EL (cell line): ENCODE measurements at regions not wholly inside any gene's neighbourhood (a gene's known extent, or its start where the extent isn't known, plus 50 kb on each side); places are given as distances from the start of the nearest gene placed in this dataset.

Experiments
- DNase-seq: peaks from one replicate; pipeline ENCODE4 v3.0.0-alpha.2; 2016

DNA sequence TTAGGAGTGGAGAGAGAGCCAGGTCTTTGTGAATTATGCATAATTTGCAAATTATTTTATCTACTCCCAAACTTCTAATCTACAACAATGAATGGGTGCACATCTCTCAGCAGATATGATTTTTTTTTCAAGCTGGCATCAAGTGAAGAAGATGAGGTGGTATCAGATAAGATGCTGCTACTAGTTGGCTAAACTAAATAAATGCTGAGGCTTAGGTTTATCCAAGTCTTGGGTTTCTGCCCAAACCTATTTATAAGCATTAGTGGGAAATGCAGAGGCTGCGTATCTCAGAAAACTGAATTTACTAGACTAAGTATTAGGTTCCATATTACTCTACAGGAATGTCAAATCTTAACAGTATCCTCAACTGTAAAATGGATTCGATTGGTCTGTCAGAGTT, 703.0 kb upstream of the CELF2 start:
- no peak for DNase-seq

DNA sequence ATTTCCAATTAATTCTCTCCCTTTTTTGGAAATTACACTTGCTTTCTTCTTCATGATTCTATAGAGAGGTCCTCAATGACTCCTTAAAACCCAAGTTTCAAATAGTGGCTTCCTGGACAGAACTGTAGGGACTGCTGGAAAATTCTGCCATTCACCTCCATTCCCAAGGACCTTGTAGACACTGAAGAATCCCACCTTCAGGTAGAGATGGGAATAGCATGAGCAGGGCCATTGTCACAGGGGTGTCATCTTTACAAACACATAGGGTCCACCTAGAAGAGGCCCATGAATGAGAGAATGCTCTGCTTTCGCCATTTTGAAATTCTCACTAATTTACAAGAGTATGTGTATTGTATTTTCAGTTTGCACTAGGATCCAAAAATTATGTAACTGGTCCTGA, 701.7 kb upstream of the CELF2 start:
- DNase-seq = no peak

DNA sequence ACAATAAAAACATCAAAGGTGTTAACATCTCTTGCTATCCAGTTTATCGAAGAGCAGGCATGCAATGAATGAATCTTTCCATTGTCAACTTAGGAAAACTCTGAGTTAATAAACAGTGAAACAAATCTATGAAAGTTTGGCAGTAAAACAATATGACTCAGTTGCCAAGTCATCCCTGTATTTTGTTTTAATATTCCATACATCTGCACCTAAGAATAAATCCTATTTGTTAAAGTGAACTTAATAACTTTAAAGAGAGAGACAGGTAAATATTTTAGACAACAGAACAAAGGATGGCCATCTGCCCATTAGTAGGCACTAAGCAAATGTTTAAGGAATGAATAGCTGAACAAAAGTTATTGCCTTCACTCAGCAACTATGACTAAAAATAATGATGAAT, 700.5 kb upstream of the CELF2 start:
- no peak for DNase-seq

DNA sequence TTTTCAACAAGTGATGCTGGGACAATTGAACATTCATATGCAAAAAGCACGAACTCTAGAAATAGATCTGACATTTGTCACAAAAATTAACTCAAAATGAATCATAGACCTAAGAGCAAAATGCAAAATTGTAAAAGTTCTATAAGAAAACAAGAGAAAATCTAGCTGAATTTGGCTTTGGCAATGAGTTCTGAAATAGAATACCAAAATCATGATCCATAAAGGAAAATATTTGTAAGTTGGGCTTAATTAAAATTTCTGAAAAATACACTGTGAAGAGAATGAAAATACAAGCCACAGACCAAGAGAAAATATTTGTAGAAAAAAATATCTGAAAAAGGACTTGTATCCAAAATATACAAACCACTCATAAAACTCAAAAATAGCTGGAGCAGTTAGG, 698.8 kb upstream of the CELF2 start:
- DNase-seq = no peak

DNA sequence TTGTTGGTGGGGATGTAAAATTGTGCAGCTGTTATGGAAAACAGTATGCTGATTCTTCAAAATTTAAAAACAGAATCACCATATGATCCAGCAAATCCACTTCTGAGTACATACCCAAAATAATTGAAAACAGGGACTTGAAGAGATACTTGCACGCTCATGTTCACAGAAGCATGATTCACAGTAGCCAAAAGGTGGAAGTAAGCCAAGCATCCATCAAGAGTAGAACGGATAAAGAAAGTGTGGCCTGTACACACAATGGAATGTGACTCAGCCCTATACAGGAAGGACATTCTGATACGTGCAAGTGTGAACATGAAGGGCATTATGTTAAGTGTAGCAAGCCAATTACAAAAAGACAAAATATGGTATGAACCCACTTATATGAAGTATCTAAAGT, 696.7 kb upstream of the CELF2 start:
- peak; percentile 38 for DNase-seq

DNA sequence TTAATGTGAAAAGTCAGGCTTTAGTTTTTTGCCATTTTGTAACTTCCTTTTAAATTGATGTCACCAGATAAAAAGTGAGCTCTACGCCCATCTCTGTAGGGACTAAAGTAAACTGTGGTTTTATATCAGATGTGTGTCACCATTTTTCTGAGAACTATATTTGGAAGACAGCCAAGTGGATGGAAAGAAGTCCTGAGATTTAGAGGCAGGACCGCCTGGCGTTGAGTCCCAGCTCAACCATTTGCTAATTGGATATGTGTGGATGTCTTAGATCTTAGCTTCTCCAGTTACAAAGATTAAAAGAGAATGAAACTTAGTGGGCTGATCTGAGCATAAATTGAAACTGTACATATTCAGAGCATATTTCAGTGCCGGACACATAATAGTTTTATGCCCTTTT, 691.6 kb upstream of the CELF2 start:
- no peak for DNase-seq

DNA sequence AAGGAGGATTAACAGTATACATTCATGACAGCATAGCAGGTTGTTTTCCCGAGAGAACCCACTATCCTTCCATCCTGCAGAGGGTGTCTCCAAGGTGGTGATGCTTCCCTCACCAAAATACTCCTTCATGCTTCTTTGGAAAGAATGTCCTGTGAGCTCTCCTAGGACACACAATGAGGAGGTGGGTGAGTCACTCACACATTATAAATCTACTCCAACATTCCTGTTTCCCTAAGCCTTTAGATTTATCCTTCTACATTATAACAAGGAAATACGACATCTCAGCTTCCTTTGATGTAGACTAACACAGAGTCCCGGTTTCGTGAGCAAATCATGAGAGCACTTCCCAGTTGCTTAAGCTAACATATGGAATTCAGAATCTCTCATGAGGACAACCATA, 689.7 kb upstream of the CELF2 start:
- peak; percentile 5 for DNase-seq

DNA sequence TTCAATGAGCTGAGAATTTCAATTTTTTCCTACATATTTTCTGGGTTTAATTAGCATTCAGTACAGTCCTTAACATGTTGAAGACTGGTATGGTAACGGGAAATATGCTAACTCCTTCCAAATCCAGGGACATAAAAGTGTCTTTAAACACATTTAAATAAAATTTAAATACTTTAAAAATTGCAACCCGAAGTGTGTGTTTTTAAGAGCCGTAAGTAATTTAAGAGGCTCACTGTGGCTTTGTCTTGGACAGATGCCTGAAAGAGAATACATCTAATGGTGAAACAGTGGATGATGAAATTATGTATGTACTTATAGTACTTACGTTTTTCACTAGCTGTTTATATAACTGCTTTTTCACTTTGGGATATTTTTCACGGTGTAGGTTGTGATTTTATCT, 687.3 kb upstream of the CELF2 start:
- DNase-seq = no peak

DNA sequence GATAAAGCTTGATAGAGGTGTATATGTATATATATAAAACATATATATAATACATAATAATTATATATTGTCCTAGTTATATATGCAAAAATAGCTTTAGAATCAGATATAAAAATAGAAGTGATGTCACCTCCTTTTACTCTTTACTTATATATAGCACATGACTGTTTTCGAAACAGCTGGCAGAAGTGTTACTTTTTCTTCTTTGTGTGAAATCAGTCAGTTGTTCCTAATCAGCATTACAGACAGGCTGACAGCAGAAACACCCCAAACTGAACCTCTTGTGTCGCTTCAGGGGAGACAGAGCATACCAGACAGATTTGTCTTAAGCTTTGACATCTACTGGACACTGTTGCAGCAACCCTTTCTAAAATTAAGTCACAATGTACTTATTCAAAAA, 684.9 kb upstream of the CELF2 start:
- DNase-seq = no peak

DNA sequence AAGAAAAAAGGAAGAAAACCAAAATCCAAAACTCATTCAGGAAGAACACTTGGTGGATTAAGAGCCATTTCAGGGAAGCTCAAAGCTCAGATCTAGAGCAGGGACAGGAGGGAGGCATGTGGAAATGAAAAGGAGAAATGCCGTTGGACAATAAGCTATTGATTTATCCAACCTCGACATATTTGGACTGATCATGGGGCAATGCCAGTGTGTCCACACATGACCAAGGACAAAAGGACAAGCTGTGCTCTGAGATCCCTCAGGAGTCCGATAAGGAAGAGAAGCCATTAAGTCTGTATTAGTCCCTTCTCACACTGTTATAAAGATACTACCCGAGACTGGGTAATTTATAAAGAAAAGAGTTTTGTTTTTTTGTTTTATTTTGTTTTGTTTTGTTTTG, 684.0 kb upstream of the CELF2 start:
- DNase-seq = no peak

DNA sequence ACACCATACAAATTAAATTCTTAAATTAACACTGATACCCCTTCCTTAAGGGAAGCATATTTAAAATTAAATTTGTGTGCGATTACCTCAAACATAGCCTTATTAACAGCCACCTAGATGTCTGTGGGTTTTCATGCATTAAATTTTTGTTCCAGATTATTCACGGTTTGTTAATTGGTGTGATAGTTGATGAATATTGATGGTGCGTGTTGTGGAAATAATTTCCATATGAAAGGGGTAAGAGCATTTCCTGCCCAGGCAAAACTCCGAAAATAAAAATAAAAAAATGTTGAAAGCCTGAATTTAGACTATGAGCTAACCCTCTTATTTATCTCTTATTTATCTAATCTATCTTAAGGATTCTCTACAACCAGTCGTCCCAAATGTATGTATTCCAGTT, 679.3 kb upstream of the CELF2 start:
- DNase-seq = no peak

DNA sequence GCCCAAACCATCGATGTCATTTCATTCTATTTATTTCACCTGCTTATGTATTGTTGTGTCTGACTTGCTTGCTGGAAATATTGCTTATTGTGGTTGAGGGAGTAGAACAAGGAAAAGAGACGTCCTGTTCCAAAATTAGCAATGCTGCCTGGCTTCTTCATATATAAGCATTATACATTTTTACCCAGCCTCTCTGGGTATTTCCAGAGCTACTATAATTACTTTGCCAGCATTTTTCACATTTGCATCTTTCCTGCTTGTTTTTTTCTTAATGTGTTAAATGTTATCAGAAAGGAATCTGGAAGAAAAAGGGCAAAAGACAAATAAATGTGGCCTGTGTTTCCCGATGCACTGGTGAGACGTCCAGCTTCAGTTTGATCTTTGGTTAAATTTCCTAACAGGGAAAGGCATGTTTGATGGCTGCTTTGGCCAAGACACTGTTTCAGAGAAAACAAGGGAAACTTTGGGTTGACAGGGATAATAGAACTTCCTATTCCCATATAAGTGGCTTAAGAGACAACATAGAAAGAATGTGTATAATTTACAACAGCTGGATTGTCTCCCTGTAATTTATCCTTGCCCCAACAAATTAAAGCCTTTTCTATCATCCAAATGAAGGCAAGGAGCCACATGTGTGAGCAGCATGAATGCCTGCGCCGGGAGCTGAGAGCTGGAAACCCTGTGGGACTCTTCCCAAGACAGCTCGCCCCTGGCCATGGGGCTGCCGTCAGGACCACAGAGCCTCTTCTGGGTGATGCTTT, 671.1 kb upstream of the CELF2 start:
- no peak for DNase-seq

DNA sequence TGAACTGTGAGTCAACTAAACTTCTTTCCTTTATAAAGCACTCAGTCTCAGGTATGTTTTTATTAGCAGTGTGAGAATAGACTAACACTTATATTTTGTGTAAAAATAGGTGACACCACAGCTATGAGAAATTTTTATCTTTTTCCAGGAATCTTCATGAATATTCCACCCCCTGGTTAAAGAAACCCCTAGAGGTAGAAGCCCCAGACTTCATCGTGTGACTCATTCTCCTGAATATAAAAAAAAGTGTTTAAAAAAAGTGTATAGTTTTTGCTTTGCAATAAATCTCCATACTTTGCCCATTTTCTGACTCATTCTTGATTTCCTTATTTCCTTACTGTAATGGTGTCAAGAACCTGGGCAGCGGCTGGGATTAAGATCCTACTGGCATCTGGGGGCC, 667.6 kb upstream of the CELF2 start:
- DNase-seq = no peak

DNA sequence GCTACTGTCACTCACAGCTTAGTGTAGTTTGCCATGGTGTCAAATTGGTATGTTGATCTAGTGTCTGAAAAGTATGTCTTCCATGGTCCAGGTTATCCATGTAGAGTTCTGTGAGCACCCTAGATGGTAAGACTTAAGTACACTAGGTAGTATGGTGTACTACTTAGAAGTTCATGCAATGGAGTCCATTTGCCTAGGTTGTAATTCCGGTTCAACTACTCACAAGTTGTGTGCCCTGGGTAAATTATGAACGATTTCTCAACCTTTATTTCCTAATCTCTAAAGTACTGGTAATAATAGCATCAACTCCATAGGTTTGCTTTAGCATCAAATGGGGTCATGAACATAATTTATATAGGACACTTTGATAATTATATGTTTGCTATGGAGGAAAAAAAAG, 666.2 kb upstream of the CELF2 start:
- DNase-seq = no peak

DNA sequence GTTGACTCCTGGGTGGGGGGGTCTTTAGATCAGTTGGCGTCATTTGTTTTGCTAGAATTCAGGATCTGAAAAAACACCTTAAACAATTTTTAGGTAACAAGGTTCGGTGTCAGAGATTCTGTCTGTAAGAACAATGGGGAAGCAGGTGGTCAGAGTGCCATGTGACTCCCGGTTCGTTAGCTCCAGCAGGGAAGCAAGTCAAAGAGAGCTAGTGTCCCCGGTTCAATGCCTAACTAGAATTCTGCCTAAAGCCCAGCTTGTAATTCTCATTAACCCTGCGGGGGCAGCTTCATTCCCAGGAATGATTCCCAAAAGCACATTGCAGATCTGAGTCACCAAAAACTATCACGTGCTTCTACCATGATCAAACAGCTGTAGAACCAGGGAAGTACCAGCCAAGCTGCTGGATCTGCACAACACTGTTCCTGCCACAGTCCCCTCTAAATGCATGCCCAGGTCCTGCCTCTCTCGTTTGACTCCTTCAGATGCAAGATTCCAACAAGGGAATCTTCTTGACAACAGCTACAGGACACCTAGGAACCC, 664.3 kb upstream of the CELF2 start:
- DNase-seq = peak; percentile 2

DNA sequence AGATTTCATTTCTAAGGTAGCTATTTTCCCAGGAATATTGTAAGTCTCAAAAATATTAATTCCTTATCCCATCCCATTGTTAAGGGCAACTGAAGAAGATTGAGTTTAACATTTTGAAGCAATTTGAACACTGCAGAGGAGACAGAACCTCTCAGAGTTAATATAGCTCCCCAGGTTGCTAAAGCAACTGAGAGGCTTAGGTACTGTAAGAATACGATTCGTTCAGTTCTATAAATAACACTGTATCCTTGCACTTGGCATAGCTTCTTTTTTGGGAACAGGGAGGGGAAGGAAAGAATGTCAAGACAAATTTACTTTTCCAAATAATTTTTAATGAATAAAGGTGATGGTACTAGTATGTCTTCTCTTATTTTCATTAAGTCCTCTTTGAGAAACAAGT, 658.4 kb upstream of the CELF2 start:
- no peak for DNase-seq

DNA sequence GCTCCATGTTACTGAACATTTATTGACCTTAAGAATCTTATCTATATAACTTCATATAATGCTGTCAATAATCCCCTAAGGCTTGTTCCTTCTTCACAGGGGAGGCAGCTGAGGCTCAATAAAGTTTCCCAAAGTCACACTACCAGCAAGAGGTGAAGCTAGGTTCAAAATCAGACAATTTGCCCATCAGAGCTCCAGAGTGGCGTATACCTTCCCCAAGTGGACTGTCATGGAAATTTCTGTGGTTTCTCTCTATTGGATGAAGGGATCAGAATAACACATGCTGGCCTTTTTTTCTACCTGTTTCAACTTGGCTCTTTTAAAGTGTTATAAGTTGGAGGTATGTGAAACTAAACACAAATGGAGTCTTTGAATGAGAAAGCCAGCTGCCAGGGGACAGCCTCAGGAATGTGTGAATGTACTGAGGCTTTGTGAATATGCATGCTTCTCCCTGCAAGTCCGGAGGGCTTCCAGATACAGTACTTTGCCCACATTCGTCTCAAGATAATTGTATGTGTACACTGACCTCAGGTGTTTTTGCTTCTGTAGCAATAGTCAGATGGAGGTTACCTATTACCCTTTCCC, 656.3 kb upstream of the CELF2 start:
- DNase-seq = no peak

DNA sequence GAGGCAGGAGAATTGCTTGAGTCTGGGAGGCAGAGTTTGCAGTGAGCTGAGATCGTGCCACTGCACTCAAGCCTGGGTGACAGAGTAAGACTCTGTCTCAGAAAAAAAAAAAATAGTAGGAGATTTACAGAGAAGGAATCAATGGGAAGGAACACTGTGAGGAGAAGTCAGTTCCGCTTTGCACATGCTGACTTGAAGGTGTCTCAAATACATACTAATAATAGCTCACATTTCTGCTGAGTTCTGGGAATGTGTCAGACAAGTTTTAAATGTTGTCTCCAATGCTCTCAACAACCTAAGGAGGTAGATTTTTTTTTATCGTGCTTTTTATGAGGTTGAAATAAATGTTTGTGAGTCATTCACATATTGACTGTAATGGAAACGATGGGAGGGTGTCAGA, 654.9 kb upstream of the CELF2 start:
- no peak for DNase-seq

DNA sequence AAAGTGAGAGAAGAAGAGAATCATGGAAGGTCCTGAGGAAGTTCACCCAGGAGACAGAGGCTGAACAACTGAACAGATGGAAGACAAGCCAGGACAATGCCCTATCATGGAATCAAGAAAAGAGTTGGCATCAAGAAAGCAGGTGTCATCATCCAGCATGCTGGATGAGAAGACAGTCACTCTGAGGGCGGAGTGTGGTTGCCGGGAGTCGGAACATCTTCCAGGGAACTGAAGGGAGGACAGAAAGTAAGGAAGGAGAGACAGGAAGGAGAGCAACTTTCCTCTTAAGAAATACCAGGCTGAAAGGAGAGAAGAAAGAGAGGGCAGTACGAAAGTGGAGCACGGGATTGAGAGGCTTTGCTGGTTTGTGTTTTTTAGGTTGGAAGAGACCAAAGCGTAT, 654.5 kb upstream of the CELF2 start:
- DNase-seq = no peak

DNA sequence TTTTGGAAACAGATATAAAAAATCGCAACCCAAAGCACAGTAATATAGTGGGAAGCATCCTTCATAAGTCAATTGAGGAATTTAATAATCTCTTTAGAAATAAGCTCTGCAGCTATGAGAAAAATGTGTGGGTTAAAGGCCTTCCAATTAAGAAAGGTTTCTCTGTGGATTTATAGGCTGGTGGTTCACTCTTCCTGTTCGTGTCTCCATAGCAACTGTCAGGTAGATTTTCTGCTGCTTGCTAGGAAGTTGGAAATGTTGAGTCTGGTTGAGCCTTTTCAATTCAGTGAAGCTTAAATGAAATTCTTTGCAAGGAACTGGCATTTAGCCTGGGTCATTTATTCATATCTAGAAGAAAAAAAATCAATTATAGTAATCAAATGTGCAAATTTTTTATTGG, 652.8 kb upstream of the CELF2 start:
- no peak for DNase-seq

DNA sequence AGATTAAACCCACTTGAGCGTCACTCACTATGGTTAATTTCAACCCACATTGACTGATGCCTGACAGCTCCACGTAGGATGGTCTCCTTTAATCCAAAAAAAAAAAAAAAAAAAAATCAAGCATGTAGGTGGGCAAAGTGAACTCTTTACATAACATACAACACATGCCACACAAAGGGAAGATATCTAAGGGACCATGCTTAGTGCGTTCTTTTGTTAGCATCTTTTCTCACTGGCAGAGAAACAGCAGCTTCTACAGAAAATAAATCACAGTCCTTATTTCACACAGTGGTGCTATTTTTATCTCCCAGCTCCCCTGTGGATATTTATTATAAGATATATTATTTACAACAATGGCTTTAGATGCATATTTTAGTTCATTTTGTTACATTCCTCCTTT, 652.0 kb upstream of the CELF2 start:
- DNase-seq = no peak

DNA sequence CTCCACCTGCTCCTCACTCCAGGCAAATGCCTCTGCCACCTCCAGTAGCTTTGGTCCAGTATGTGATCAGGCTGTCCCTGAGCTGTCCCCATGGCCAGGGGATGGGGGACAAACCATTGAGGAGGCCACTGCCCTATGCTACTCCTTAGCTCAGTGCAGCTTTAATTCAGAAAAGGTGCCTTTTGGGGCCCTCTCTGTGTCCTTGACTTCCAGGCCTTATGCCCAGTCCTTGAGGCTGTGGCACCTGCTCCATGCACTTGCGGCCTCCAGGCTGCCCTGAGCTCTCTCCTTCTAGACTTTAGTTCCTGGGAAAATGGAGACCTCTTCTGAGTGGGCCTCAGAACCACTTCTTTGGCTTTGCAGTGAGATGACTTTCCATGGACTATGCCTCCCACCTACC, 650.8 kb upstream of the CELF2 start:
- no peak for DNase-seq

DNA sequence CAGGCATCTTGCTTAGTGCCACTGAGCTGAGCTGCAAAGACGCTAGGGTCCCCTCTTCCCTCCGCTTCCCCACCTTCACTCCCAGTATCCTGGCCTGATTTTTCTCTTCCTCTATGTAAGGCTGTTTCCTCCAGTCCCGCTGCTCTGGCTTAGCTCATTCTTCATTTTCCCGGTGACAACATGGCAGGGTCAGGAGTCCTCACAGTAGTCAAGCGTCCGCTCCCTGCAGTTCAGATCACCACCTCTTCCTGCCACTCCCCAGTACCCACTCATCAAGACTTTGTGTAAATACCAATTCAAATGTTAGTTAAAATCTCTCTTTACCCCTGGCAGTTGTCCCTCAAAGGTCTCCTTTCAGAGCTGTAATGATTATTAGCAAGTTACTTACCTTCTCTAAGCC, 650.4 kb upstream of the CELF2 start:
- DNase-seq = no peak

DNA sequence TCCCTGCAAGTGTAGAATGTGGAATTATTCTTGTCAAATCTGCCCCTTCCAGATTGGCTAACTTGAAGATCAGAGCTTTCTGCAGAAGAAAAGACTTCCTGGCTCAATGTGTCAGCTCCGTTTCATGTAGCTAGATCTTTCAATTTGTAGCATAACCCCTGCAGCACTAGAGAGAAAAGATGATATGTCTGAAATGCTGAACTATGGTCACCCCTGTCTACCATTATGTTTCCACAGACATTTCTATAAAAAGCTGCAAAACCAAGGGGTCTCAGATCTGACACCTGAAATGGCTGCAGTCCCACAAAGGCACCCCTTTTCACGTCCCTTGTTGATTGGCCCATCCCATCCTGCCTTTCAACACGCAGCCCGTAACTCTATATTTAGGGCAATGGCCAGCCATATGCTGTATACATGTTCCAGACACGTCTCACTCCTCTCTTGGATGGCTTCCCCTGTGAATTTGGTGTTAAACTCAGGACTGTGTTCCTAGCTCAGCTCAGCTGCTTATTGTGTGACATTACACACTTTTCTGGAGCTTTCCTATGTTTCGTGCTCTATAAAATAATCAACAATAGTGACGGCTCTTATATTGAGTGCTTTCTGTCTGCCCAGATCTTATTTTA, 648.6 kb upstream of the CELF2 start:
- DNase-seq = no peak

DNA sequence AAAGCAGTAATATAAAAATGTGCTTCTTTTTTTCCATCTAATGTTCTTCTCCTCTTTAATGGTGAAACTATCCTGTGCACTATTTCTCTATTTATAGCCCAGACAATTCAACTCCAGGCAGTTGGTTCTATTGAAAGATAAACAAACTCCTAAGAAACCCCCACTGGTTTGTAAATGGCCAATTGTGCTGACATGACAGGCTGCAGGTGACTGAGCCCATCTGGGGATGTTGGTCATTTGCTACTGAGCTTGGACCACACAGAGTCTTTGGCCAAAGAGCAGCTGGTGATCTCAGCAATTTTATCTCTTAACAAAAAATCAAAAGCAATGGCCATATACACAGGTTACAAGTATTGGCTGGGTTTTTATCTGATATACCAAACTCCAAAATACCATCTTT, 631.8 kb upstream of the CELF2 start:
- DNase-seq = no peak
